B cell (primary cell): ENCODE measurements at regions not wholly inside any gene's neighbourhood (a gene's known extent, or its start where the extent isn't known, plus 50 kb on each side); places are given as distances from the start of the nearest gene placed in this dataset.

Experiments
- EZH2 ChIP-seq: IDR thresholded peaks from 2 replicates; pipeline ENCODE4 v1.6.1; 2012; ENCODE audit warnings: borderline replicate concordance, low read depth, mild to moderate bottlenecking, moderate library complexity, low read length; ENCODE audit not compliant: insufficient read depth, poor library complexity, severe bottlenecking
- TF ChIP-seq, protein P1 (sequence below): fragments of 200-600 bp; IDR thresholded peaks from one replicate; pipeline ENCODE4 v1.8.0; 2022; ENCODE audit warnings: antibody characterized with exemption, mild to moderate bottlenecking

DNA sequence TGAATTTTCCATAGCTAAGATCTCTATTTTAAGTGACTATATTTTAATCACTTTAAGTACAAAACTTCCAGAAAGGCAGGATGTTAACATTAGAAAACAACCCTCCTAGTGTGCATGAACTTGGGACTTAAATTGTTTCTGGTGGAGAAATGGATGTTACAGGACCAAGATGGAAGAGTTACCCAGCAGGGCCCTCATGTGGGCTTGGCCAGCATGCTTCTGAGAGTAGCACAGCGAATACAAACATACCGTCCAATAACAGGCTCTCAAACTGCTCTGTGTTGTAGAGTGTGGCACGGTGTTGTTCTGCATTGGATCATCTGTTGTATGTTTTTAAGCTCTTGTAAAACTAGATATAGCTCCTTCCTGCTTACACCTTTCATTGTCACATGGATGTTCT lies 346.1 kb upstream of the SMIM21 start:
- TF ChIP-seq, protein P1, sequence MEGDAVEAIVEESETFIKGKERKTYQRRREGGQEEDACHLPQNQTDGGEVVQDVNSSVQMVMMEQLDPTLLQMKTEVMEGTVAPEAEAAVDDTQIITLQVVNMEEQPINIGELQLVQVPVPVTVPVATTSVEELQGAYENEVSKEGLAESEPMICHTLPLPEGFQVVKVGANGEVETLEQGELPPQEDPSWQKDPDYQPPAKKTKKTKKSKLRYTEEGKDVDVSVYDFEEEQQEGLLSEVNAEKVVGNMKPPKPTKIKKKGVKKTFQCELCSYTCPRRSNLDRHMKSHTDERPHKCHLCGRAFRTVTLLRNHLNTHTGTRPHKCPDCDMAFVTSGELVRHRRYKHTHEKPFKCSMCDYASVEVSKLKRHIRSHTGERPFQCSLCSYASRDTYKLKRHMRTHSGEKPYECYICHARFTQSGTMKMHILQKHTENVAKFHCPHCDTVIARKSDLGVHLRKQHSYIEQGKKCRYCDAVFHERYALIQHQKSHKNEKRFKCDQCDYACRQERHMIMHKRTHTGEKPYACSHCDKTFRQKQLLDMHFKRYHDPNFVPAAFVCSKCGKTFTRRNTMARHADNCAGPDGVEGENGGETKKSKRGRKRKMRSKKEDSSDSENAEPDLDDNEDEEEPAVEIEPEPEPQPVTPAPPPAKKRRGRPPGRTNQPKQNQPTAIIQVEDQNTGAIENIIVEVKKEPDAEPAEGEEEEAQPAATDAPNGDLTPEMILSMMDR = no peak
- no peak for TF ChIP-seq EZH2
